Keratinocyte (primary cell): ENCODE measurements at regions not wholly inside any gene's neighbourhood (a gene's known extent, or its start where the extent isn't known, plus 50 kb on each side); places are given as distances from the start of the nearest gene placed in this dataset.
A peak's percentile ranks its signal among the peaks of the same experiment; 100 is the strongest.

Experiments
- DNase-seq: peaks from one replicate; pipeline ENCODE4 v3.0.0-alpha.2; 2011; ENCODE audit warnings: low read depth, missing footprints, low spot score
- FAIRE-seq: peaks from 2 replicates; lab custom pipeline; 2011; peaks lifted over from hg19 to GRCh38; lab: Jason Lieb, UNC
- H2AFZ ChIP-seq: 2 replicates; pipeline ENCODE4 v1.6.0; 2012; ENCODE audit warnings: low read length, control low read depth, inconsistent platforms; ENCODE audit not compliant: control insufficient read depth
- H3K27ac ChIP-seq: 2 replicates; pipeline ENCODE4 v1.5.1; 2011; ENCODE audit warnings: low read length; ENCODE audit not compliant: control insufficient read depth, insufficient read depth
- H3K27me3 ChIP-seq: 3 replicates; pipeline ENCODE4 v1.6.0; 2011; ENCODE audit warnings: low read length; ENCODE audit not compliant: control insufficient read depth, insufficient read depth; ENCODE audit errors: extremely low read depth
- H3K36me3 ChIP-seq, 2 experiments: 2 replicates in 1 of 2; 3 replicates in 1 of 2; pipeline ENCODE4 v1.5.1; 2011; ENCODE audit warnings: low read length in 2 of 2, mild to moderate bottlenecking in 1 of 2; ENCODE audit not compliant: control insufficient read depth in 2 of 2, insufficient read depth in 2 of 2; ENCODE audit errors: extremely low read depth in 1 of 2
- H3K4me1 ChIP-seq: 3 replicates; pipeline ENCODE4 v1.5.1; 2011; ENCODE audit warnings: low read length; ENCODE audit not compliant: control insufficient read depth, insufficient read depth; ENCODE audit errors: extremely low read depth
- H3K4me2 ChIP-seq: 3 replicates; pipeline ENCODE4 v1.6.0; 2011; ENCODE audit warnings: low read depth, low read length; ENCODE audit not compliant: control insufficient read depth, insufficient read depth; ENCODE audit errors: extremely low read depth
- H3K4me3 ChIP-seq, 3 experiments: fragments of 200-600 bp in 1 of 3; sonication (generic) in 1 of 3; 2 replicates in 2 of 3; 3 replicates in 1 of 3; pipeline ENCODE4 v1.5.1; 2011 to 2016; ENCODE audit warnings: low read length in 3 of 3, mild to moderate bottlenecking in 3 of 3, control low read depth in 2 of 3, inconsistent platforms in 1 of 3, low read depth in 1 of 3, mixed read lengths in 1 of 3, mixed run types in 1 of 3, moderate library complexity in 1 of 3; ENCODE audit not compliant: control insufficient read depth in 2 of 3, insufficient read depth in 2 of 3; ENCODE audit errors: extremely low read depth in 1 of 3
- H3K79me2 ChIP-seq: 2 replicates; pipeline ENCODE4 v1.6.0; 2012; ENCODE audit warnings: low read length; ENCODE audit not compliant: control insufficient read depth, insufficient read depth
- H3K9ac ChIP-seq: 3 replicates; pipeline ENCODE4 v1.6.0; 2011; ENCODE audit warnings: low read length; ENCODE audit not compliant: control insufficient read depth, insufficient read depth; ENCODE audit errors: extremely low read depth
- H3K9me1 ChIP-seq: 3 replicates; pipeline ENCODE4 v1.6.0; 2011; ENCODE audit warnings: low read length; ENCODE audit not compliant: control insufficient read depth, insufficient read depth; ENCODE audit errors: extremely low read depth
- H3K9me3 ChIP-seq: 2 replicates; pipeline ENCODE4 v1.5.1; 2012; ENCODE audit warnings: low read depth, low read length; ENCODE audit not compliant: control insufficient read depth
- H4K20me1 ChIP-seq: 3 replicates; pipeline ENCODE4 v1.6.0; 2011; ENCODE audit warnings: low read length; ENCODE audit not compliant: control insufficient read depth, insufficient read depth; ENCODE audit errors: extremely low read depth
- EZH2 ChIP-seq: IDR thresholded peaks from one replicate; pipeline ENCODE4 v1.6.1; 2012; ENCODE audit warnings: inconsistent platforms, mild to moderate bottlenecking, low read length, moderate library complexity
- dilution Hi-C: fragments of 300-500 bp; cut with MboI; formaldehyde crosslinking; loops from one replicate; pipeline ENCODE4 v1.7.0; 2020; ENCODE audit warnings: low sequenced_read_pairs; ENCODE audit not compliant: extremely low pct_ligation_motif_present
- TF ChIP-seq, protein P1 (sequence below), 3 experiments: IDR thresholded peaks in 1 of 3; conservative IDR thresholded peaks in 1 of 3; optimal IDR thresholded peaks in 1 of 3; 2 replicates in 2 of 3; 3 replicates in 1 of 3; pipeline versions ENCODE3 to v1.5.1; 2011; ENCODE audit warnings: low read length in 3 of 3, mild to moderate bottlenecking in 3 of 3, moderate library complexity in 2 of 3, control low read depth in 1 of 3, inconsistent platforms in 1 of 3; ENCODE audit not compliant: insufficient read depth in 2 of 3; ENCODE audit errors: extremely low read depth in 1 of 3

DNA sequence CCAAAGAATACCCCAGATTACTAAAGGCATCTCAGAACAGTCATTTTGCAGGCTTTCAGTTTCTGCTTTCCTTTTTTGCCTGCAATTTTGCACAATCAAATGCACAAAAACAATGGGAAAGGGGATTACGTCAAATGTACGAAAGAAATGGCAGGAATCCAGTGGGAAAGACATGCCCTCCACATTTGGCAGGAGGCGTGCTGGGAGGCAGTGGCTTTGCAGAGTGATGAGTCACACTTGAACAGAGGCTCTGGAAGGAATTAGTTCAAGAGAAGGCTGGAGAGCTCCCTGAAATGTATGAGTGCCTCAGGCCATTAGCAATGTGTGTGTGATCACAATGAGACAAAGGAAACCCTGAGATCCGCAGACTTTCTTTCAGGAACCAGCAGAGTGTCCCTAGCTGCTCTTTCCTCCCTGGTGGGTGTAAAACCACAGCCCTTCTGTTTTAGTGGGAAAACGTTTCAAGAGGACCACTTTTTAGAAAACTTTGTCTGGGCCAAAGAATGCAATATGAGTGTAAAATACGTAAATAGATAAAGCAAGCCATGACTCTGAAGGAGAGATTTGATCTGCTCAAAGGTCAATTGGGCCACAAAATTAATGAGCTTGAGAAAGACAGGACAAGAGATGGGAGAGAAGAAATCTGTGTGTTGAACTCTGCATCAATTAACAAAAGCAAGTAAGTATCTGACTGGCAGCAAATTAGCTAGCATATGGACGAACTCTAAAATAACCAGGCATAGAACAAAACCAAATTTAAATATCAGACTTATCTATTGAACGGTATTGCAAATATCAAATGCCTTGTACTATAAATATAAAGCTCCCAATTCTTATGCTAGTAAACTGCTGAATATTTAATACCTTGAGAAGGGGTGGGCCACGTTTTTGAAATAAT, 155.4 kb upstream of the PDE3A start:
- Histone ChIP-seq H2AFZ (no peak overlapping the region), H3K4me1 (peaks cover 4% of the 10 kb centered on the region), H3K79me2 (no peaks in the 10 kb centered on the region), H3K4me2 (peak overlapping the region; percentile 39), H3K27me3 (no peaks in the 10 kb centered on the region), H3K27ac (no peak overlapping the region), H3K9me1 (no peaks in the 10 kb centered on the region), H3K4me3 (no peak overlapping the region), H4K20me1 (no peaks in the 10 kb centered on the region), H3K9me3 (no peaks in the 10 kb centered on the region), H3K36me3 (no peaks in the 10 kb centered on the region), H3K9ac (no peak overlapping the region)
- dilution Hi-C loops, result no loop called here
- FAIRE-seq, result peak; percentile 97
- DNase-seq, result peak; percentile 15
- no peak for TF ChIP-seq EZH2
- TF ChIP-seq, protein P1, sequence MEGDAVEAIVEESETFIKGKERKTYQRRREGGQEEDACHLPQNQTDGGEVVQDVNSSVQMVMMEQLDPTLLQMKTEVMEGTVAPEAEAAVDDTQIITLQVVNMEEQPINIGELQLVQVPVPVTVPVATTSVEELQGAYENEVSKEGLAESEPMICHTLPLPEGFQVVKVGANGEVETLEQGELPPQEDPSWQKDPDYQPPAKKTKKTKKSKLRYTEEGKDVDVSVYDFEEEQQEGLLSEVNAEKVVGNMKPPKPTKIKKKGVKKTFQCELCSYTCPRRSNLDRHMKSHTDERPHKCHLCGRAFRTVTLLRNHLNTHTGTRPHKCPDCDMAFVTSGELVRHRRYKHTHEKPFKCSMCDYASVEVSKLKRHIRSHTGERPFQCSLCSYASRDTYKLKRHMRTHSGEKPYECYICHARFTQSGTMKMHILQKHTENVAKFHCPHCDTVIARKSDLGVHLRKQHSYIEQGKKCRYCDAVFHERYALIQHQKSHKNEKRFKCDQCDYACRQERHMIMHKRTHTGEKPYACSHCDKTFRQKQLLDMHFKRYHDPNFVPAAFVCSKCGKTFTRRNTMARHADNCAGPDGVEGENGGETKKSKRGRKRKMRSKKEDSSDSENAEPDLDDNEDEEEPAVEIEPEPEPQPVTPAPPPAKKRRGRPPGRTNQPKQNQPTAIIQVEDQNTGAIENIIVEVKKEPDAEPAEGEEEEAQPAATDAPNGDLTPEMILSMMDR (optimal IDR thresholded peaks at IDR 0.05 in 1 of 3, IDR thresholded peaks at IDR 0.05 in 1 of 3, conservative IDR thresholded peaks at IDR 0.05 in 1 of 3; ENCODE audit: extremely low read depth in 1 of 3, insufficient read depth in 2 of 3, low read length in 3 of 3), result no peak

DNA sequence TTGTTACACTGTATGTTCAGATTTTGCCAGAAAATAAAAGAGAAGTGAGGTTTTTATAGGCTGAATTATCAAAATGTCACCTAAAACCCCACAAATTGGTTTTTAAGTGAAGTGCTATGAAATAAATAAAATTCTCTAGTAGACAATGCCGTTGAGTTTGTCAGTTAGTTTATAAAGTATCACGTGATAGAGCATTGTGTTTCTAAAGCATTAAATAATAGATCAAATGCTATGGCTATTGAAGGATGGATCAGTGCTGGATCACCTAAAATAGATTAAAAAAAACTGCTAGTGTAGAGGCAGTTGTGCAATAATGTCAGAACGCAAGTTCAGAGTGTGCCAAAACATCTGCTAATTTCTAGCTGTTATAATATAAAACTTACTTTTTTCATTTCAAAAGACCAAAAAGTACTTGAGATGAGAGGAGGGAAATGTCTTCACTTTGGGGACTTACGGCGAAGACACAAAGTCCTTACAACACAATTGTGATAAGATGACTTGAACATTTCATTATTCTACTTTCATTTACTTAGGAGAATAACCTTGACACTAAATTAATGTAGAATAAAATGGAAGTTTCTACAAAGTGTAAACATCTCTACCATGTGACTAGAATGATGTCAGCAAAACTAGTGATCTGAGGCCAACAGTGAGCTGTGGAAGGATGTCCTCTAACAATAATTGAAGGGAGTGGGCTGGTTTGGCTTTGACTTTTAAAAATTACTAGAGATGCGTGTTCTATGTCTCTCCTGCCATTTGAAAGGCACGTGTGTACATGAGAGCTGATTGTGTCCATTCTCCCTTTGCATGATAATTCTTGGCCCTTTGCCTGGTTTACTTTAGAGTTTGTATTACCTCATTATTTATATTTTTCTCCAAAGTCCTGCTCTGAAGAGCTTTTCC, 154.4 kb upstream of the PDE3A start:
- no peak overlapping the region for H3K4me2 ChIP-seq
- H3K9me3 ChIP-seq, result no peaks in the 10 kb centered on the region
- FAIRE-seq, result no peak

More for the DNA sequence above, 154.4 kb upstream of the PDE3A start:
- no peak overlapping the region for H3K27ac ChIP-seq
- no peaks in the 10 kb centered on the region for H4K20me1 ChIP-seq
- no peaks in the 10 kb centered on the region for H3K79me2 ChIP-seq
- H2AFZ ChIP-seq, result no peak overlapping the region
- H3K4me1 ChIP-seq, result peaks cover 4% of the 10 kb centered on the region
- DNase-seq, result no peak
- H3K36me3 ChIP-seq, result no peaks in the 10 kb centered on the region
- TF ChIP-seq EZH2, result no peak
- TF ChIP-seq, protein P1 (optimal IDR thresholded peaks at IDR 0.05 in 1 of 3, IDR thresholded peaks at IDR 0.05 in 1 of 3, conservative IDR thresholded peaks at IDR 0.05 in 1 of 3; ENCODE audit: extremely low read depth in 1 of 3, insufficient read depth in 2 of 3, low read length in 3 of 3), result no peak
- no peaks in the 10 kb centered on the region for H3K9me1 ChIP-seq
- dilution Hi-C loops, result no loop called here
- no peaks in the 10 kb centered on the region for H3K27me3 ChIP-seq
- no peak overlapping the region for H3K9ac ChIP-seq
- no peak overlapping the region for H3K4me3 ChIP-seq
